Aorta (tissue), 5 donors: ENCODE measurements at regions not wholly inside any gene's neighbourhood (a gene's known extent, or its start where the extent isn't known, plus 50 kb on each side); places are given as distances from the start of the nearest gene placed in this dataset.

ENCODE experiments used
- ATAC-seq: fragments of 200-7000 bp; cut with Tn5 transposase; one replicate; pipeline ENCODE4 v1.9.1; 2022; ENCODE audit warnings: moderate library complexity; ENCODE audit not compliant: low FRiP score
- DNase-seq, 2 donors: peaks; one replicate each; pipeline ENCODE4 v3.0.0-alpha.2; 2020
- H3K27ac ChIP-seq, 2 donors: one replicate each; pipeline ENCODE4 v1.5.1; 2013; ENCODE audit warnings: low read length in 2 of 2, mild to moderate bottlenecking in 2 of 2, moderate library complexity in 2 of 2, control low read depth in 1 of 2, inconsistent platforms in 1 of 2, low read depth in 1 of 2
- H3K27me3 ChIP-seq, 2 donors: one replicate each; pipeline ENCODE4 v1.6.1; 2013; ENCODE audit warnings: control low read depth in 1 of 2, low read length in 1 of 2, mild to moderate bottlenecking in 1 of 2, moderate library complexity in 1 of 2; ENCODE audit not compliant: insufficient read depth in 2 of 2, control insufficient read depth in 1 of 2
- H3K36me3 ChIP-seq, 2 donors: one replicate each; pipeline ENCODE4 v1.6.1; 2013; ENCODE audit warnings: control low read depth in 1 of 2, low read length in 1 of 2, mild to moderate bottlenecking in 1 of 2; ENCODE audit not compliant: insufficient read depth in 2 of 2, control insufficient read depth in 1 of 2
- H3K4me1 ChIP-seq, 2 donors: one replicate each; pipeline ENCODE4 v1.6.1; 2013; ENCODE audit warnings: low read length in 2 of 2, control low read depth in 1 of 2, mild to moderate bottlenecking in 1 of 2, moderate library complexity in 1 of 2; ENCODE audit not compliant: insufficient read depth in 2 of 2, control insufficient read depth in 1 of 2
- H3K4me3 ChIP-seq, 2 donors: one replicate each; pipeline ENCODE4 v1.5.1; 2013; ENCODE audit warnings: low read length in 2 of 2, control low read depth in 1 of 2, mild to moderate bottlenecking in 1 of 2
- H3K9me3 ChIP-seq: one replicate; pipeline ENCODE4 v1.6.1; 2013; ENCODE audit warnings: mild to moderate bottlenecking, low read length; ENCODE audit not compliant: control insufficient read depth
- WGBS, 2 donors: extraction: QIAGEN DNeasy Blood & Tissue Kit; methylation state at CpG; one replicate each; pipeline ENCODE4 v1.1.7; 2013; 5-methylcytosine and 5-hydroxymethylcytosine counted together
- intact Hi-C, 2 donors: fragments of 100-400 bp; cut with DNase I; formaldehyde crosslinking; loops; one replicate each; pipeline versions ENCODE4 v1.14.2 to v1.15.0; 2022
- donor health status: healthy with polysubstance abuse.
- donor health status: Bipolar disorder and iron deficiency.
- donor health status: DM: no; HTN: no; CAD: no.
- donor health status: DM: no; HTN: no; CAD: no.
- donor health status: DM: yes; HTN: yes; CAD: no.

DNA sequence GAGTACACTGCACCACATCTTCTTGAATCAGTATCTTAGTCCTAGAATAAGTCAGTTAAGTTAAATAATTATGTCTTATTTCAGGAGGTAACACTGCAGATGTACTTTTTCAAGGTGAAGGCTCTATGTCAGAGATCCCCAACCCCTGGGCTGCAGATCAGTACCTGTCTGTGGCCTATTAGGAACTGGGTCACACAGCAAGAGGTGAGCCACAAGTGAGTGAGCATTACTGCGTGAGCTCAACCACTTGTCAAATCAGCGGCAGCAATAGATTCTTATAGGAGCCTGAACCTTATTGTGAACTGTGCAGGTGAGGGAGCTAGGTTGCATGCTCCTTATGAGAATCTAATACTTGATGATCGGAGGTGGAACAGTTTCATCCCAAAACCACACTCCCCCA is 851.9 kb upstream of the ALCAM start:
- H3K4me1 ChIP-seq = peaks cover 1 to 3% of the 10 kb centered on the region in 2 donors
- ATAC-seq (no peak), DNase-seq (no peak)
- H3K27ac ChIP-seq = no peak overlapping the region
- H3K9me3 ChIP-seq = no peaks in the 10 kb centered on the region
- H3K27me3 ChIP-seq = no peaks in the 10 kb centered on the region
- WGBS, 2 donors = 96% methylated on average over 3 of the region's 3 CpGs
- intact Hi-C loops = no loop called here
- no peak overlapping the region for H3K4me3 ChIP-seq
- H3K36me3 ChIP-seq = no peaks in the 10 kb centered on the region

DNA sequence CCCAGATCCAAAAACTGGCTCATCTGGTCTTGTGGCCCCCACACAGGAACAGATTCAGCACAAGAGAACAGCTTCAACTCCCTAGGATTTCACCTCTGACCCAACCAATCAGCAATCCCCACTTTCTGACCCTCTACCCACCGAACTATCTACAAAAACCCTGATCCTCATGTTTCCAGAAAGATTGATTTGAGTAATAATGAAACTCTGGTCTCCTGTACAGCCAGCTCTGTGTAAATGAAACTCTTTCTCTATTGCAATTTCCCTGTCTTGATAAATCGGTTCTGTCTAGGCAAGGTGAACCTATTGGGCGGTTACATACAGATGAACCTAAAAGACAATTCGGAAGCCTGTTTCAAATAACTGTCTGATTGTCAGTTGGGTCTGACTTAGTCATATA is 847.6 kb upstream of the ALCAM start:
- Histone ChIP-seq H3K9me3 (no peaks in the 10 kb centered on the region), H3K36me3 (no peaks in the 10 kb centered on the region), H3K4me3 (no peak overlapping the region), H3K27ac (peak overlapping the region in 1 of 2 donors; percentile 89), H3K27me3 (no peaks in the 10 kb centered on the region), H3K4me1 (peaks cover 3 to 4% of the 10 kb centered on the region in 2 donors)
- ATAC-seq = no peak
- intact Hi-C loops = no loop called here
- WGBS, 2 donors = 72 to 86% methylated on average over 4 of the region's 4 CpGs
- no peak for DNase-seq

DNA sequence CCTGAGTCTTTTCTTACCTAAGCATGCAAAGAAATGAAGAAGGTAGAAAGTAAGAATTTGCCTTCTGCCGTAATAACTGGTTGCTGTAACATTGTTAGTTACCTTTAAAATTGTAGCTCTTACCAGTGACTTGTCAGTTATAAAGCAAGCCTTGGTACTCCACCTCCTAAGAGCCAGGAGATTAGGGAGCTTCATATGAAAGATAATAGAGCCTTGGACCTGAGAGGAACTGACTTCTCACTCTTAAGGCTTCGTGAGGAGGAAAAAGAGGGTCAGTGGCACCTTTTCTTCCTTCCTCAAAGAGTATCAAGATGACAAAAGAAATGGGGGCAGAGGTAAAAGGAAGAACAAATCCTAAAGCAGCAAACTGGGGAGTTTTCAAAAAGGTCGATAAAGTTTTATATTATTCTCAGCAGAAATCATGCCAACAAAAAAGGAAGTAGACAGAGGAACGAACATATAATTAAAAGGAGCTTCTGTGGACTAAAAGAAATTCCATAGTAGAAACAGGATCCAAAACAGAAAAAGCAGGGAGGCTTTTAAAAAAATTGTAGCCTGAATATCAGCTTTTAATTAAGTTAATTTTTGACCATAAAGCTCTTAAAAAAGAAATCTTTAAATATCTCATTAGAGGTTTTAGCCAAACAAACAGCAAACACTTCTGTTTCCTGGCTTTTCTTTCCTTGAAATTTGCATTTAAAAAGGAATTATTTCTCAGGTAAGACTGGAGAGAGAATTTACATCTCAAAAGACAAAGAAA is 847.1 kb upstream of the ALCAM start:
- Histone ChIP-seq H3K4me3 (no peak overlapping the region), H3K9me3 (no peaks in the 10 kb centered on the region), H3K4me1 (peaks cover 3 to 4% of the 10 kb centered on the region in 2 donors), H3K36me3 (no peaks in the 10 kb centered on the region), H3K27ac (peak overlapping the region in 1 of 2 donors; percentile 89), H3K27me3 (no peaks in the 10 kb centered on the region)
- intact Hi-C loops = no loop called here
- DNase-seq (no peak), ATAC-seq (no peak)
- WGBS, 2 donors = 28 to 39% methylated on average over 4 of the region's 4 CpGs

DNA sequence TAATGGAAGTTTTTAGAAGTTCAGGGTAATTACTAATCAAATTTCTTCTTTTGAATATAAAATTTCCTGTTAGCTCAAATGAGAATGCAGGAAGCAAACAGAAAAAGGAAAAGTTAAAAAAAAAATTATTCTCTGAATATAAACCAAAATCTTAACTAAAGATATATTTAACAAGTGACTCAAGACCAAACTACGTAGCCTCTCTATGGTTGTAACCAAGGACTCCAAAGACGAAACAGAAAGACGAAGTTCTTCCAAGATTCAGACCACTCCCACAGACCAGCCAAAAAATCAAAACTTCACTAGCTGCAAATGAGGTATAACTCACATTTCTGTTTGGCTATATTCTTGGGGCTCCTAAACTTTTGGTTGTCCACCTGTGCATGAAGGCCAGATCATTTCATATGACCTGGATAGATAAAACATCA is 846.5 kb upstream of the ALCAM start:
- DNase-seq (no peak), ATAC-seq (no peak)
- intact Hi-C loops = no loop called here
- Histone ChIP-seq H3K27me3 (no peaks in the 10 kb centered on the region), H3K9me3 (no peaks in the 10 kb centered on the region), H3K4me3 (no peak overlapping the region), H3K4me1 (peaks cover 3 to 4% of the 10 kb centered on the region in 2 donors), H3K27ac (no peak overlapping the region), H3K36me3 (no peaks in the 10 kb centered on the region)
- 5 to 8% methylated on average over 3 of the region's 3 CpGs for WGBS, 2 donors

DNA sequence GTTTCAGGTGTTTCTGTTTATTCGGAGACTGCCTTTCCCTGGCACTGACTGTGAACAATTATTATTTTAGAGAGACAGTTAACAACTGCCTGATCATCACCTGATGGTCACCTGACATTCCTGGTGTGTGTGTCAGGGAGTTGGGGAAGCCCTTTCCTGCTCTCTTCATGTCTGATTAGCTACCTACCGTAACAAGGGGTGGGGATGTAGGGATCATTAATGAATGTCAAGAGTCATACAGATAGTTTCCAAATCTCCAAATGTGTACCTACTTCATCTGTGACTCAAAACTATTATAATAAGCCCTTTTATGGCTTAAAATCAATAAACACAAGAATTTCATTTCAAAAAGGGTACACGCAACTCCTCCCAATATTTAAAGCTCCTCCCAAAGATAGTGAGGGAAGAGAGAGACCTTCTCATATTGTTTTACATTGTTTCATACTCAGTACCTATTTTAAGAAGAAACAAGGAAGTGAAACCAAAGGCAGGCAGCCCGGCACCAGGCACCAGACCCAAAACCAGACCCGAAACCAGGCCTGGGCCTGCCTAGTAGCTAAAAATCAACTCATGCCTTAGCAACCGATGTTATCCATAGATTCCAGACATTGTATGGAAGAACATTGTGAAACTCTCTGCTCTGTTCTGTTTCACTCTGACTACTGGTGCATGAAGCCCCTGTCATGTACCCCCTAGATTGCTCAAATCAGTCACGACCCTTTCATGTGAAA is 844.9 kb upstream of the ALCAM start:
- ATAC-seq (no peak), DNase-seq (no peak)
- Histone ChIP-seq H3K27me3 (no peaks in the 10 kb centered on the region), H3K27ac (peak overlapping the region in 1 of 2 donors; percentile 44), H3K4me1 (peaks cover 3 to 4% of the 10 kb centered on the region in 2 donors), H3K4me3 (no peak overlapping the region), H3K36me3 (no peaks in the 10 kb centered on the region), H3K9me3 (no peaks in the 10 kb centered on the region)
- 51 to 58% methylated on average over 7 of the region's 7 CpGs for WGBS, 2 donors
- intact Hi-C loops = no loop called here

DNA sequence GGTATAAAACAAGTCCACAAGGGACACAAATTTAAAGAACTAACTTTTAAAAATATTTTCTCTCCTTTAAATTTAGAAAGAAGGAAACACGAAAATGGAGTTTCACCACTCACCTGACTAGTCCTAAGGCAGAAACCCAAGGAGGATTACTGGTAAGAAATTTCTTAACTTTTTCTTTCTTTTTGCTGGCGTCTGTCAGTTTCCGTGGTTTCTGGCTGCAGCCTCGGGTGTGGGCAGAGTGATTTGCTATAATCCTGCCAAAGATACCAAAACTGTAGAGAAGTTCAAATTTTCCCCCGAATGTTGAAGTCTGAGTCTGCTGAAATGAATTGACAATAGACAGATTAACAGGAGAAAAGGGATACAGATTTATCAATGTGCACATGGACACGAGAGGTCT is 843.6 kb upstream of the ALCAM start:
- Histone ChIP-seq H3K36me3 (no peaks in the 10 kb centered on the region), H3K4me3 (no peak overlapping the region), H3K9me3 (no peaks in the 10 kb centered on the region), H3K27ac (no peak overlapping the region), H3K27me3 (no peaks in the 10 kb centered on the region), H3K4me1 (peaks cover 3 to 4% of the 10 kb centered on the region in 2 donors)
- no peak for DNase-seq
- ATAC-seq = no peak
- WGBS, 2 donors = 3 to 4% methylated on average over 6 of the region's 6 CpGs
- intact Hi-C loops = no loop called here

DNA sequence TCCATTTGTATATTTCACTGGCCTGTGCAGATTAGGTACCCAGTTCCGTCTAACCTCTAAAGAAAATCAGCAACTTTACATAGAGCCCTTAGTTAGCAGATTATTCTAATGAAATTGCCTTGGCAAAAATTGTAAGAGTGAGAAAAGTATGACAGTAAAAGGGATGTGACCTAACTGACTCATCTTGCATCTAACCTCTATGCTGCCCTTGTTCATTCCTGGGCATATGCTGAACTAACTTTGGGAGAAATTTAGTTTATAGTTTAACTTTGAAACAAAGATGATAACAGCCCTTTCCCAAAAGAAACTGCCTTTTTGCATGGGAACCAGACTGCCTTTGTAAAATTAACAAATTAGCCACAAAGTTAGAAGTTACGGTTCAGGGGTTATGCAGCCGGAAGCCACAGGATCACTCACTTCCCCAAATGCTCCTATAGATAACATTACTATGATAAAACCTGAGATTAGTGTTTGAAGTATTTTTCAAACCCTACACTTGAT is 839.8 kb upstream of the ALCAM start:
- H3K4me1 ChIP-seq = peaks cover 0 to 1% of the 10 kb centered on the region in 2 donors
- no peaks in the 10 kb centered on the region for H3K36me3 ChIP-seq
- no peak overlapping the region for H3K4me3 ChIP-seq

DNA sequence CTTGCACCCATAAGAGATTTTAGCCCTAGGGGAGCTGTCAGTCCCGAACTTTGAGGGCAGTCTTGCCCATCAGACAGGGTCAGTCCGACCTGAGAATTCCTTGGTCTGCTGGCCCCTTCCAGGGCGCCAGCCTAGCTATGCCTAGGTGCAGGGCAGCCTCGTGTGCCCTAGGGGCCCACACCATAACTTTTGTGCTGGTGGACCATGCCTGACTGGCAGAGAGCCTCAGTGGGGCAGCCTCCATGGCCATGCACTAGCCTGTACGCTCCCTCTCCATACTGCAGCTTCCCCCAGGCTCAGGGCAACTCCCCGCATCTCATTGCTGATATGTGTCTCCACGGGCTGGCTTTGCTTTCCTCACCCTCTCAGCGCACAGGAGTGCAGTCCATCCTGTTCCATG is 835.8 kb upstream of the ALCAM start:
- peak; percentile 48 for ATAC-seq

More for the DNA sequence above, 839.8 kb upstream of the ALCAM start:
- intact Hi-C loops = no loop called here
- Histone ChIP-seq H3K27me3 (no peaks in the 10 kb centered on the region), H3K27ac (no peak overlapping the region), H3K9me3 (peaks cover 3% of the 10 kb centered on the region)
- 73 to 94% methylated on average over 3 of the region's 3 CpGs for WGBS, 2 donors
- DNase-seq (no peak), ATAC-seq (no peak)

DNA sequence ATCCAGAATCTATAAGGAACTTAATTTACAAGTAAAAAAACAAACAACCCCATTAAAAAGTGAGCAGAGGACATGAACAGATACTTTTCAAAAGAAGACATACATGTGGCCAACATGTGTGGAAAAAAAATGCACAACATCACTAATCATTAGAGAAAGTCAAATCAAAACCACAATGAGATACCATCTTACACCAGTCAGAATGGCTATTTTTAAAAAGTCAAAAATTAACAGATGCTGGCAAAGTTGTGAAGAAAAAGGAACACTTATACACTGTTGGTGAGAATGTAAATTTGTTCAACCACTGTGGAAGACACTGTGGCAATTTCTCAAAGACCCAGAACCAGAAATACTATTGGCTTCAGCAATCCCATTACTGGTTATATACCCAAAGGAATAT is 830.0 kb upstream of the ALCAM start:
- ATAC-seq (no peak), DNase-seq (no peak)
- Histone ChIP-seq H3K4me1 (no peaks in the 10 kb centered on the region), H3K4me3 (no peak overlapping the region), H3K36me3 (no peaks in the 10 kb centered on the region), H3K27me3 (no peaks in the 10 kb centered on the region), H3K9me3 (peaks cover 1% of the 10 kb centered on the region), H3K27ac (no peak overlapping the region)
- intact Hi-C loops = no loop called here

More for the DNA sequence above, 835.8 kb upstream of the ALCAM start:
- Histone ChIP-seq H3K9me3 (peaks cover 3% of the 10 kb centered on the region), H3K36me3 (no peaks in the 10 kb centered on the region), H3K27me3 (no peaks in the 10 kb centered on the region), H3K27ac (no peak overlapping the region), H3K4me3 (no peak overlapping the region), H3K4me1 (no peaks in the 10 kb centered on the region)
- 93 to 96% methylated on average over 8 of the region's 8 CpGs for WGBS, 2 donors
- intact Hi-C loops = no loop called here
- DNase-seq = no peak
